MM.1S (cell line): ENCODE measurements at regions not wholly inside any gene's neighbourhood (a gene's known extent, or its start where the extent isn't known, plus 50 kb on each side); places are given as distances from the start of the nearest gene placed in this dataset.

Experiments used
- DNase-seq: peaks from one replicate; pipeline ENCODE4 v3.0.0-alpha.2; 2015
- H2AFZ ChIP-seq: fragments of 300-600 bp; sonication (generic); 2 replicates; pipeline ENCODE4 v1.6.0; 2016; ENCODE audit warnings: antibody characterized with exemption, low read length
- H3F3A ChIP-seq: fragments of 300-600 bp; sonication (generic); 2 replicates; pipeline ENCODE4 v1.6.1; 2016; ENCODE audit warnings: mild to moderate bottlenecking, antibody characterized with exemption, low read length, moderate library complexity, mixed read lengths; ENCODE audit not compliant: insufficient read depth
- H3K27ac ChIP-seq: fragments of 300-600 bp; sonication (generic); 2 replicates; pipeline ENCODE4 v1.5.1; 2016; ENCODE audit warnings: mild to moderate bottlenecking, low read length
- H3K27me3 ChIP-seq: fragments of 300-600 bp; sonication (generic); replicated peaks from 2 replicates; pipeline ENCODE4 v1.6.0; 2016; ENCODE audit warnings: low read length; ENCODE audit not compliant: insufficient read depth
- H3K36me3 ChIP-seq: fragments of 300-600 bp; sonication (generic); replicated peaks from 2 replicates; pipeline ENCODE4 v1.6.1; 2016; ENCODE audit warnings: mild to moderate bottlenecking, low read length, mixed read lengths; ENCODE audit not compliant: insufficient read depth
- H3K4me1 ChIP-seq: fragments of 300-600 bp; sonication (generic); 2 replicates; pipeline ENCODE4 v1.6.1; 2016; ENCODE audit warnings: low read length, mixed read lengths
- H3K4me2 ChIP-seq: fragments of 300-600 bp; sonication (generic); 2 replicates; pipeline ENCODE4 v1.6.0; 2016; ENCODE audit warnings: low read depth, low read length
- H3K4me3 ChIP-seq: fragments of 300-600 bp; sonication (generic); 2 replicates; pipeline ENCODE4 v1.5.1; 2016; ENCODE audit warnings: low read length, mixed read lengths
- H3K79me2 ChIP-seq: fragments of 300-600 bp; sonication (generic); 2 replicates; pipeline ENCODE4 v1.6.1; 2016; ENCODE audit warnings: mixed run types, low read length, mixed read lengths
- H3K9ac ChIP-seq: fragments of 300-600 bp; sonication (generic); 2 replicates; pipeline ENCODE4 v1.6.1; 2016; ENCODE audit warnings: low read length, mixed read lengths
- H3K9me2 ChIP-seq: fragments of 300-600 bp; sonication (generic); replicated peaks from 2 replicates; pipeline ENCODE4 v1.6.1; 2016; ENCODE audit warnings: mild to moderate bottlenecking, low read length, mixed read lengths; ENCODE audit not compliant: insufficient read depth
- H3K9me3 ChIP-seq: fragments of 300-600 bp; sonication (generic); replicated peaks from 2 replicates; pipeline ENCODE4 v1.6.1; 2016; ENCODE audit warnings: mild to moderate bottlenecking, low read length, mixed read lengths; ENCODE audit not compliant: insufficient read depth
- H4K20me1 ChIP-seq: fragments of 300-600 bp; sonication (generic); 2 replicates; pipeline ENCODE4 v1.6.1; 2016; ENCODE audit warnings: mild to moderate bottlenecking, low read length, moderate library complexity, mixed read lengths; ENCODE audit not compliant: insufficient read depth
- EZH2 ChIP-seq: fragments of 300-600 bp; sonication (generic); optimal IDR thresholded peaks from 2 replicates; pipeline ENCODE3; 2017; ENCODE audit warnings: low read depth, mild to moderate bottlenecking, antibody characterized with exemption, low read length, mixed read lengths
- EZH2phosphoT487 ChIP-seq: fragments of 300-600 bp; sonication (generic); IDR thresholded peaks from 2 replicates; pipeline ENCODE4 v1.6.1; 2018; ENCODE audit warnings: antibody characterized with exemption, low read length
- TF ChIP-seq, protein P1 (sequence below): fragments of 300-600 bp; sonication (generic); IDR thresholded peaks from 2 replicates; pipeline ENCODE4 v1.5.1; 2016; ENCODE audit warnings: antibody characterized with exemption, low read length, mixed read lengths

DNA sequence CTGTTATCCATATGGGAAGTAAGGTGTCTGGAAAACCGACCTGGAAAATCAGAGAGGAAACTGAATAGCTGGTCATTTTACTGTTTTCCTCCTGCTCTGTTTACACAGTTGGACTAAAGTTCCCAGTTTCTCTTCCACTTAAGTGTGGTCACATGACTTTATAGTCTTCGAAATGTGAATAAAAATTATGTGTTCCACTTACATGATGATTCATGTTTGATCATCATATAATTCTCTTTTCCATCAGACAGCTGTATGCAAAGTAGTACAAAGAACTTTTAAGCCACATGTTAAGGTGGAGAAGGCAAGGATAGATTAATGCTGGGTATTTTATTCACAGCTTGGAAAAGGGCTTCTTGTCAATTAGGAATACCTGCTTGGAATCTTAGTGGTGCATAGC is 525.5 kb upstream of the BCHE start:
- no peaks in the 10 kb centered on the region for H3K36me3 ChIP-seq
- H3K27ac ChIP-seq = no peak overlapping the region
- no peak overlapping the region for H2AFZ ChIP-seq
- H3K4me1 ChIP-seq = no peaks in the 10 kb centered on the region
- H3K9me2 ChIP-seq = no peaks in the 10 kb centered on the region
- no peak for DNase-seq
- no peak for TF ChIP-seq EZH2phosphoT487
- TF ChIP-seq EZH2 = no peak
- TF ChIP-seq, protein P1, sequence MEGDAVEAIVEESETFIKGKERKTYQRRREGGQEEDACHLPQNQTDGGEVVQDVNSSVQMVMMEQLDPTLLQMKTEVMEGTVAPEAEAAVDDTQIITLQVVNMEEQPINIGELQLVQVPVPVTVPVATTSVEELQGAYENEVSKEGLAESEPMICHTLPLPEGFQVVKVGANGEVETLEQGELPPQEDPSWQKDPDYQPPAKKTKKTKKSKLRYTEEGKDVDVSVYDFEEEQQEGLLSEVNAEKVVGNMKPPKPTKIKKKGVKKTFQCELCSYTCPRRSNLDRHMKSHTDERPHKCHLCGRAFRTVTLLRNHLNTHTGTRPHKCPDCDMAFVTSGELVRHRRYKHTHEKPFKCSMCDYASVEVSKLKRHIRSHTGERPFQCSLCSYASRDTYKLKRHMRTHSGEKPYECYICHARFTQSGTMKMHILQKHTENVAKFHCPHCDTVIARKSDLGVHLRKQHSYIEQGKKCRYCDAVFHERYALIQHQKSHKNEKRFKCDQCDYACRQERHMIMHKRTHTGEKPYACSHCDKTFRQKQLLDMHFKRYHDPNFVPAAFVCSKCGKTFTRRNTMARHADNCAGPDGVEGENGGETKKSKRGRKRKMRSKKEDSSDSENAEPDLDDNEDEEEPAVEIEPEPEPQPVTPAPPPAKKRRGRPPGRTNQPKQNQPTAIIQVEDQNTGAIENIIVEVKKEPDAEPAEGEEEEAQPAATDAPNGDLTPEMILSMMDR = no peak
- no peaks in the 10 kb centered on the region for H3K27me3 ChIP-seq
- H3K9me3 ChIP-seq = no peaks in the 10 kb centered on the region
- H3K9ac ChIP-seq = no peak overlapping the region
- H3F3A ChIP-seq = no peaks in the 10 kb centered on the region
- no peak overlapping the region for H3K4me3 ChIP-seq
- no peaks in the 10 kb centered on the region for H3K79me2 ChIP-seq
- H3K4me2 ChIP-seq = no peak overlapping the region
- H4K20me1 ChIP-seq = no peaks in the 10 kb centered on the region

DNA sequence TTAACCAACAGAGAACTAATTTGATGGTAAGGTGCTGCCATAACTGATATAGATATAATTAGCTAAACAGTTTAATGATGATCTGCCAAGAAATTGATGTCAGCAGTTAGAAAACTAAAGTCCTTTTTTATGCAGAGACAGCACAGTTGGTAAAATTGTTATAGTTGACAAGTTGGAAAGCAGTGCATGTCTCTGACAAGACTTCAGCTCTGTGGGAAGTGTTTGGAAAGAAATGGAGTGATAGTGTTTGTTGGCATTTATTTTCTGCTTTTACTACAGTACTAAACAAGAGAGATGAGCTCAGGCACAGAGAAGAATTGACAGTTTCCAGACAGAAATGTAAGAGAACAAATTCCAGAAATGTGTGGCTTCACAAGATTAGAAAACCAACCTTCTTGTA is 523.5 kb upstream of the BCHE start:
- Histone ChIP-seq H3K79me2 (no peaks in the 10 kb centered on the region), H3K9me2 (no peaks in the 10 kb centered on the region), H3K36me3 (no peaks in the 10 kb centered on the region), H4K20me1 (no peaks in the 10 kb centered on the region), H3F3A (no peaks in the 10 kb centered on the region), H2AFZ (no peak overlapping the region), H3K27me3 (no peaks in the 10 kb centered on the region), H3K9me3 (no peaks in the 10 kb centered on the region), H3K27ac (no peak overlapping the region), H3K9ac (no peak overlapping the region), H3K4me1 (no peaks in the 10 kb centered on the region), H3K4me2 (no peak overlapping the region), H3K4me3 (no peak overlapping the region)
- TF ChIP-seq EZH2phosphoT487 = no peak
- TF ChIP-seq EZH2 = no peak
- TF ChIP-seq, protein P1 = no peak
- DNase-seq = no peak

DNA sequence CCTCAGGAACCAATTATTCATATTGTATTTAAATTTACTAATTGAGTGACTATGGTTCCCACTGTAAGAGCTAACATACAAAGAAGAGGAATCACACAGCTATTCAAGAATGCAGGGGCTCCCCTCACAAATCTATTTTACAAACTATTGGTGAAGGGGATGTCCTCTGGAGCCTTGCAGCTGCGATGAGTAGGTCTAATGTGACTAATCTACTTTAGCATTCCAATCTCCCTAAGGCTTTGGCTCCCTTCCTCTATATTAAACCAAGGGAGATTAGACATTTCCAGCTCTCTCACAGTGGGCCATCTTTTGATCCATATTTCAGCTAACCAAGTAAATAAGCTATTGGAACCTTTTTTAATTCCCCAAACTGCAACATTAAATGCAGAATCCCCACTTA is 514.2 kb upstream of the BCHE start:
- H3K4me3 ChIP-seq = no peak overlapping the region
- no peak overlapping the region for H3K9ac ChIP-seq

More for the DNA sequence above, 514.2 kb upstream of the BCHE start:
- Histone ChIP-seq H3K9me2 (no peaks in the 10 kb centered on the region), H3K9me3 (no peaks in the 10 kb centered on the region), H2AFZ (no peak overlapping the region), H3K27me3 (no peaks in the 10 kb centered on the region), H3F3A (no peaks in the 10 kb centered on the region), H3K36me3 (no peaks in the 10 kb centered on the region), H3K79me2 (no peaks in the 10 kb centered on the region), H3K4me1 (no peaks in the 10 kb centered on the region), H3K4me2 (no peak overlapping the region), H4K20me1 (no peaks in the 10 kb centered on the region), H3K27ac (no peak overlapping the region)
- TF ChIP-seq, protein P1 = no peak
- TF ChIP-seq EZH2 (no peak), EZH2phosphoT487 (no peak)
- no peak for DNase-seq
